SHP77 treated with DMSO at 0.1 percent for 48 hours (cell line): ENCODE measurements at regions not wholly inside any gene's neighbourhood (a gene's known extent, or its start where the extent isn't known, plus 50 kb on each side); places are given as distances from the start of the nearest gene placed in this dataset.
"Not testable (repeated sequence)": the region's sequence is repeated elsewhere in the genome, so short reads cannot be mapped to it uniquely, and the experiment has no call there.

ENCODE experiments used
- DNase-seq: peaks from one replicate; lab custom pipeline; 2025; lab: John Stamatoyannopoulos, UW

DNA sequence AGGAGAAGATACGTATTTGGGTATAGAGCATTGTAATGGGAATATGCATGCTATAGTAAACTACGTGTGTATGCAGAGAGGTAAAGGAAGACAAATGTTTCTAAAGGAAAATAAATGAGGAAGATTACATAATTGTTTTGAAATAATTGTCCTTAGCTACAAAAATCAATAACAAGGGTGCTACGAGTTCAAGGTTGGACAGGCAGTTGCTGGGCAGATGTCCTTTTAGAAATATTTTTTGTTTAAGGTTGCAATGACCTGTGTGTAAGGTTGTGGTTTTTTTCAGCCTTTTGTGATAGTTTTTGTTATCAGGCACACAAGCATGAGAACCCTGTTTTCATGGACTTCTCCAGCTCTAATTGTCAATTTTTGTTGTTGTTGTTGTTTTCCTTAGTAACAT, 1304.1 kb upstream of the CHAC2 start:
- no peak for DNase-seq

DNA sequence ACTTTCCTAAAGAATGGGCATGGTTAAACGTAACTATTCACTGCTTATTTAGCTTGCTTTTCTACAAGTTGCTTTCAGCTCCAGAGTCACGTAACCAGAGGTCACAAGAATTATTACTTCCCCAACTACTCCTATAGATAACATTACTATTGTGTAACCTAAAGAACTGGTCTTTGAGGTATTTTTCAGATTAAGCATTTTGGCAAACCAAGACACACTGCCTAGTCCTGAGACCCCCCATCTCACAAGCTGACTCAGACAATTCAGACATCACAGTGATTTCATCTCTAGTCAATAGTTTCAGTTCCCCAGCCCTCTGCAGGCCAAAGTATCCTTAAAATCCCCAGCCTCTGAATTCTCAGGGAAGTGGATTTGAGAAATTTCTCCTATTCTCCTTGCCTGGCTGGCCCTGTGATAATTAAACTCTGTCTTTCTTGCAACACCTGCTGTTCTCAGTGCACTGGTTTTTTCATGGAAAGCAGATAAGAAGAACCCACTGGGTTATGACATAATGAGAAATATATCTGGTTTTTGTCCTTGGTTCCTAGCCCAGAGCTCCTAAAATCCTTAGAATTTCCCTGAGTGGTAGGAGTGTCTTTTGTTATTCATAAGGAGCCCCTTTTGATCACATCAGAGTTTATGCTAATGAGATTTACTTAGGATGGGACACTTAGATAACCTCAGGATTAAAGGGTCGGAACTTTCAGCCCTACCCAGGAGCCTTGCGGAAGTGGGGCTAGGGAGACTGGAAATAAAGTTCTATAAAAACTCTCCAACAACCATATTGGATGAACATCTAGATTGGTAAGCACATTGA, 1310.8 kb upstream of the CHAC2 start:
- no peak for DNase-seq

DNA sequence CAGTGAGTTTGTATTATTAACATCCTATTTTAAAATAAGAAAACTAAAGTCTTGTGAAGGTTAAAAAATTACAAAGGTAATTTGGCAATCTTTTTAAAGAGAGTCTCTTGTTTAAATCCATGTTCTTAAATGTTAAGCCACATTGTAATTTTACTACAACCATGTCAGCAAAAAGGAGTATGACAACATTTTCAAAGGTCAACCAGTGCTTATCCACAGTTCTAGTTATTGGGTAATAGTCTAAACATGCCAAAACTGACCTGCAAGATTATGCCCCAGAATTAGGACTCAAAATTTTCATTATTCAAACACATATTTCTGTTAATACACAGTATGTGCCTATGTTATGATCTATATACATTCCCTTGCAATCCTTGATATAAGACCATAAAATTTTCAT, 1312.6 kb upstream of the CHAC2 start:
- DNase-seq = no peak

DNA sequence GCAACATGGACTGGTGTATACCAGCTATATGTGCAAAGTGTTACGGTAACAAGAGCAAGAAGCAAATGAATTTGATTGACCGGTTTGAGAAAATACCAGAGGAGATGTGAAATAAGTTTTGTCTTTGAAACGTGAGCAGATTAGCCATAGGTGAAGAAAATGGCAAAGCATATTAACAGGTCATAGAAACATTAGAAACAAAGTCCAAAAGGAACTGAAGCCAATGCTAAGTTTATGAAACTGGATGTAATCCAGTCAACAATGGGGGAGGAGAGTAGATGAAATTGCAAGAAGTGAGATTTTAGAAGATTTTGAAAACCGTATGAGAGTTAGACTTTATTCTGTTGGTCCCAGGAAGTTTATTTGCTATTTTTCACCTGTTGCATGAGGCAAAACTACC, 1315.4 kb upstream of the CHAC2 start:
- no peak for DNase-seq

DNA sequence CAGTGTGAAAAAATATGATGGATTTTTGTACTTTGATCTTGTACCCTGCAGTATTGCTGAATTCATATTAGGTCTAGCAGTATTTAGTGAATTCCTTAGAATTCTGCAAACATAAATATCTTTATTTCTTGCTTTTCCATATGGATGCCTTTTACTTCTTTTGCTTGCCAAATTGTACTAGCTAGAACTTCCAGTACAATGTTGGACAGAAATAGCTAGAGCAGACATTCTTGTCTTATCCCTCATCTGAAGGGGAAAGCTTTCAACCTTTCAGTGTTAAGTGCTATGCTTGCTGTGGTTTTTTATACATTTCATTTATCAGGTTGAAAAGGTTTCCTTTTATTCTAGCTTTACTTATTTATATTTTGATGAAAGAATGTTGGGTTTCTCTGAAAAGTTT, 1321.9 kb upstream of the CHAC2 start:
- DNase-seq = no peak

DNA sequence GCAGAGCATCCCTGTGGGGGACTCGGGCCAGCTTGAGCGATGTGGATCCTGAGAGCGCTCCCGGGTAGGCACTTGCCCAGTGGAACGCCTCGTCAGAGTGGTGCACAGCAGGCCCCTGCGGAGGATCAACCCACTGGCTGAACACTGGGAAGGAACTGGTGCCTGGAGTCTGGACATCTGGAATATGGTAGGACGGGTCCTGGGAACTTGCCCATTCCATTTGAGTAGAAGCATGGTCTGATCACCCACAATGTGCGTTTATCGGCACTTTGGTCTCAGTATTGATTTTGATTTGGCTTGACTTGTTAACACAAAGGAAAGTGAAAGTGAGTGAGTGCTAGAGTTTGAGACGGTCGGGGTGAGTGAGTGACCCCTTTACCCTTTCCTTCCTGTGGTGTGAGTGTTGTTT, 1336.2 kb upstream of the CHAC2 start:
- no peak for DNase-seq

DNA sequence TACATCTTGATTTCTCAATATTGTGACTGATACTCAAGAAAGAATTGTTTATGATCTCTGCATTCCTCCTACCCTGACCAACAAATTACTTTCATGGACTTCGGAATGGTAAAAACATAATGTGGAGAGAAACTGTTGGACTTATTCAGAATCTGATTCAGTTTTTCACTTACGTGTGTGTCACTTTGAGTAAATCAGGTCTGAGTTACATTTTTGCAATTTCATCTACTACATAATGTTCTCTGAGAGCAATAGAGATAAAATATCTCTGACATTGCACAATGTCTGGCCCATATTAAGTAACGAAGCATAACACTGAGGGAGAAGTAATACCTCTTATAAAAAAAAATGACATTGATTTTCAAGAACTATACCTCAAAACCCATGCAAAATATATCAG, 1337.9 kb upstream of the CHAC2 start:
- DNase-seq = no peak

DNA sequence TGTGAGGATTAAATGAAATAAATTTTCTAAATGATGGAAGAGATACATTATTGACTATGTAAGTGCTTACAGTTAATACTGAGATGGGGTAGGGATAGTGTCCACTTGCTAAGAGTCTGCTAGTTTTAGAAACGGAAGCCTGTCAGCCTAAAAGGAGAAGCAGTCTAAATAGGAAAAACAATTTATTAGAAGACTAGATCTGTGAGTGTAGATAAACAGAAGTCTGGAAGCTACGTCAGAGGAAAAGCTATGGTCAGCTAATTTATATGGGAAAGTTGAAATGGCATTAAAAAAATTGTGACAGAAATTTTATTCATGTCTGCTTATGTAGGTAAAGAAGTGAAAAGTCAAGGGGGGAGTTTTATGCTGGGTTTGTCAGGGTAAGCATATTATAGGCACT, 1338.4 kb upstream of the CHAC2 start:
- no peak for DNase-seq

DNA sequence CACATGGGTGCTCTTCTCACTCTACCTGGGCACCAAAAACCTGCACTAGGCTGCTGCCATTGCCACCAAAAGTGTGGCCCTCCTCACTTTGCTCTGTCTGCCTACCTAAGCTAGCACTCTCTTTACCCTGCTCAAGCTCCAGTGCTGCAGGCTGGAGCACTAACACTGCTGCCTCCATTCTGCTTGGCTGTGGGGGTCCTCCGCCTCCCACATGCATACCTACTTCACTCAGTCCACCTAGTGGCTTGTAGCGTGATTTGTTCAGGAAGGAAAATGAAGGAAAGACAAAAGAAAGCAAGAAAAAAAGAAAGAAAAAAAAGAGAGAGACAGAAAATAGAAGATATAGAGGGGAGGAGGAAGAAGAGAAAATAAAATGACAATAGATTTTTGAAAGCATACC, 1339.4 kb upstream of the CHAC2 start:
- no peak for DNase-seq

DNA sequence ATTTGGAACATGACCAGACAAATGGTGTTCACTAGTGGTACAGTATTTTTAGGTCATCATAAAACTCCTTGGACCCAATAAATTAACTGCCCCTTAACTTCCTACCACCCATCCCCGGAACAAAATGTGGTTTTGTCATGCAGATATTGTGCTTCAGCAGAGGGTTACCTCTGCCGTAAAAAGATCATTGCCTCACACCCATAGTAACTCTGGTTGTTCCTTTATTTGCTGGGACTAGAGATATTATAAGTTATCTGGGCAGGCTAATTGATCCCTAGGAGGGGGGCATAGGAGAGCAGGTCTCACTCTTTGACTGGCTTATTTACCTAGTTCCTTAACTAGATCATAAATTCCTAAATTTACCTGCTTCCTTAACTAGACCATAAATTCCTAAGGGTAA, 1343.9 kb upstream of the CHAC2 start:
- no peak for DNase-seq

DNA sequence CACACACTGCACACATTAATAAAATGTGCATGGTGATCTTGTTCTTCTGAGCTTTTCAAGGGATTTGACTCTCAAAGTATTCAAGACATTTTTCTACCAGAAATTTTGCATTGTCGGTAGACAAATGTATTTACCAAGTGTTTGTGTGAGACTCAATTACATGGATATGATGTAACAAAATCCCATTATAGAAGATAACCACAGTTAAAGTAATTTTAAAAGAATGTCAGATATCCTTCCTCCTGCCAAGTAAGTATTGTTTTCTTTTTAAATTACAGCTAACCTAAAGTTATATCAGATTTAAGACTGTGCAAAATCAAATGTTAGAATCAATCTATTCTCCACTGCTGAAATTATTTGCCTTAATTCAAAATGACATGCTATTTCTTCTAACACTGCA, 1344.5 kb upstream of the CHAC2 start:
- no peak for DNase-seq

DNA sequence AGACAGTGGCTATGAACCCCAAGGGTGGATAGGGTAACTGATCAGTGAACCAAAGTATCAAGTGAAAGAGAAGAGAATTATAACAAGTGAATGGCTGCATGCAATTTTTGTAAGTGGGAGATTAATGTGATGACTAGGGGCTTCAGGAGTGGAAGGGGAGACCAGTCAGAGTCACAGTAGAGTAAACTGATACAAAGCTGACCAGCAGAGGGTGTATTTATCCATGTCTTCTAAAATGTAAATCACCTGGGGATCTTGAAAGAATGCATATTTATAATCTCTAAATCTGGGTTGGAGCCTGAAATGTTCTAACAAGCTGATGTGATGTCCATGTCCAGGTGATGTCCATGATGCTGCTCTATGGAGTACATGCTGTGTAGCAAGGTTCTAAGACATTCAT, 1351.3 kb upstream of the CHAC2 start:
- DNase-seq = peak; percentile 6

DNA sequence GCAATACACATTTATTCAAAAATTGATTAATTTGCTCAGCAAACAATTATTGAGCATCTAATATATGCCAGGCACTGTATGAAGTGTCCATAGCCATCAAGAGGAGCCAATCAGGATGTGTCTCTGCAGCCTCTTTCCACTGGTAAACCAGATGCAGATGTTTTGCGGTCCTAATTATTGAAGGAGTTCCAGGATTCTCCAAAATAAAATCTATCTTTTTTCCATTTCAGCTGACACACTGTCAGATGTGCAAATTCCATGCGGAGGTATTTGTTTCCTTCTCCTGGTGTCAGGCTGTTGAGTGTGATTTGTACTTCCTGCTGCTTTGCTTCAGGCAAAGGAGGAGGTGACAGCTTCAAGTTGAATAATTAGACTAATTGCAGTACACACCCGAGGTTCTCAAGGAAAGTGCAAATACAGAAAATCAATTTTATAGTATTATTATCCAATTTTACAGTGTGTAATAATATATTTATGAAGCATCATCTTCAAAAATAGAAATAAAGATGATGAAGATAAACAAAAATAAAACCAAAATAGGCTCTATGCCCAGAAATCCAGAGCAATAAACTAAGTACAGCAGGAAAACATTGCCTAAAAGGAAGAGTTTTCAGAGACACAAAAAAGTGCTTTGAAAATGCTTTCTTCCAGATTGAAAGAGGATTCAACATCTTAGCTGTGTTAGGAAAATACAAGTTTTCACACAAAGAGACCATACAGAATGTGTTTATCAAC, 1352.9 kb upstream of the CHAC2 start:
- DNase-seq = no peak

DNA sequence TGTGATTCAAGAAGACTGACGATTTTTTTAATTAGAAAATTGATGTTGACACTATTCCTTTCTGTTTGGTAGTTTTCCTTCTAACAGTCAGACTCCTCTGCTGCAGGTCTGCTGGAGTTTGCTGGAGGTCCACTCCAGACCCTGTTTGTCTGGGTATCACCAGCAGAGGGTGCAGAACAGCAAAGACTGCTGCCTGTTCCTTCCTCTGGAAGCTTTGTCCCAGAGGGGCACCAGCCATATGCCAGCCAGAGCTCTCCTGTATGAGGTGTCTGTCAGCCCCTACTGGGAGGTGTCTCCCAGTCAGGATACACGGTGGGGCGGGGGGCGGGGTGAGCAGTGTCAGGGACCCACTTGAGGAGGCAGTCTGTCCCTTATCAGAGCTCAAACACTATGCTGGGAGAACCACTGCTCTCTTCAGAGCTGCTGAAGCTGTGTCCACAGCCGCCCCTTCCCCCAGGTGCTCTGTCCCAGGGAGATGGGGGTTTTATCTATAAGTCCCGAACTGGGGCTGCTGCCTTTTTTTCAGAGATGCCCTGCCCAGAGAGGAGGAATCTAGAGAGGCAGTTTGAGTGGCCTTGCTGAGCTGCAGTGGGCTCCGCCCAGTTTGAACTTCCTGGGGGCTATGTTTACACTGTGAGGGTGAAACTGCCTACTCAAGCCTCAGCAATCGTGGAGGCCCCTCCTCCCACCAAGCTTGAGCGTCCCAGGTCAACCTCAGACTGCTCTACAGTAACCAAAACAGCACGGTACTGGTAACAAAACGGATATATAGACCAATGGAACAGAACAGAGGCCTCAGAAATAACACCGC, 1358.1 kb upstream of the CHAC2 start:
- DNase-seq = not testable (repeated sequence)

DNA sequence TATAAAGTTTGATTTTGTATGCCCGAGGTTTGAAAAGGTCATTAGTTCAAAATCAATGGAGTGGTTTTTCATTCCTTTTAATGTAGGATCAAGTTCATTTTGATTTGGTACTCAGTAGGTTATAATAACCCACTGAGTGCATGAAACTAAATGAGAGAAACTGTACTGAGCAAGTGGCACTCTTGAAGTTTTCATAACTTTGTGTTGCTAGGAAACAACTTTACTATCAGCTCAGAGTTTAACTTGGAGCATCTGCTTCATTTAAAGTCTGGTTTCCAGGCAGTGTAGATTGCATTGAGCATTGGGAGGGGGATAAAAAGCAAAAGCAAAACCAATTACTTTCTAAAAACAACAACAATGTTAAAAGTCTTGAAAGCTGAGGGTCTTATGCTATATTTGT, 1361.6 kb upstream of the CHAC2 start:
- no peak for DNase-seq

DNA sequence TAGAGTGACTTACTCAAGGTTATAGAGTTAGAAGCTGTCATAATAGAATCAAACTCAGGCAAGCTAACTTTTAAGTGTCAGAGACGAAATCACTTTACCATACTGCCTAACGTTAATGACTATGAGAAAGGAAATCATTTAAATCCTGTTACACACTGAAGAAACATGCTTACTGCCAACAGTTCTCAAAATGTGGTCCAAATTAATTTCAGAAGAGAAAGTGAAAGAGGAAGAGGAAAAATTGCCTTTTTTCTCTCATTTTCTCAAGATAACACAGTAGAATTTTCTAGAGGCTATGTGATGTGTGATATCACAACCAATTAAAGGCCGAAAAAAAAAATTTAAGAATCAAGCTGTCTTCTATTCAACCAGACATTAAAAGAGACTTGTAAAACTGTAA, 1362.7 kb upstream of the CHAC2 start:
- DNase-seq = no peak

DNA sequence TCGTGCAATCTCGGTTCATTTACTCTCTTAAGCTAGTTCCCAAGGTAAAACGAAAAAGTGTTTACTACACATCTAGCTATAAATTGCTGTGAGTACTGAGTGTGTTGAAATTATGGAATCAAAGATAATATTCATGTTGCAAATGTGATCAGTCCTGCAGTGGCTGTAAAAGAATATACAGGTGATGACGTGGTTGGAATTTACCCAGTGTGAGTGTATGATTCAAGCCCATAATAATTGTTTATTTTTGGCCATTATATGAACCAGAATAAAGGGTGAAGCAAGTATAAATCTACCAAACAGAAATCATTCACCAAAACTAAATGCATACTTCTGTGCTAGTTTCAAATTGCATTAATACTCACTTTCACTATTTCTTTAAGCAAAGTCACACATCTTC, 1363.6 kb upstream of the CHAC2 start:
- no peak for DNase-seq

DNA sequence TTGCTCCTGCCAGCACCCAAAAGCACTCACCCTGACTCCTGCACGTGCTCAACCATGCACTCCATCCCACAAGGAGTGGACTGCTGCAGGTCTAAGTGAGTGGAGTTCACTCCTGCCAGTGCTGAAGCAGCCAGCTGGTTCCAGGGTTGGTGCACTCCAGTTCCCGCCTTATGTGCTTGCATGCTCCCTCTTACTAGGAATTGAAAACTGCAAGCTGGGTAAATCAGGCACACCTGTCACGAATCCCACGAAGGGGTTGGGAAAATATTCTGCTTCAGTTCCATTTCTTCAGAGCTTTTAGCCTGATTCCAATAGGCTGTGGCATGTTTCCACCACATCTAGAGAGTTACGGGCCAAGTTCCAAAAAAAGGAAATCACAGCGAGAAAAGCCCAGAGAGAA, 1365.5 kb upstream of the CHAC2 start:
- no peak for DNase-seq

DNA sequence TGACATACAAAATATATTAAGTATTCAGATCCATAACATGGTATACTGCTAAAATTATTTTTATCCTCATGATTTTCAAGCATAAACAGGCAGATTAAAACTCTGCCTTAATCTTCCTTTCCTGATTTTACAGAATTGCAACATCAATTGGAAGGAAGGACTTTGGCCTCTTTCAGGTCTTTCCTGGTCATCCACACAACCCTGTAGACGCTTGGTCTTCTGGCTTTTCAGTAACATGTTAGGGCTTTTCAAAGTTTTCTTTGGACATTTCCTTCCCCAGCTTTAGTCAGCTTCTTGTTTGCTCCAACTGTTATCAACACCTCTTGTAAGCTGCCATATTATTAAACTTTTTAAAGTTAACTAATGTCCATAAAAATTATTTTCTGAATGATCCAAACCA, 1364.9 kb upstream of the NRXN1 start:
- no peak for DNase-seq

DNA sequence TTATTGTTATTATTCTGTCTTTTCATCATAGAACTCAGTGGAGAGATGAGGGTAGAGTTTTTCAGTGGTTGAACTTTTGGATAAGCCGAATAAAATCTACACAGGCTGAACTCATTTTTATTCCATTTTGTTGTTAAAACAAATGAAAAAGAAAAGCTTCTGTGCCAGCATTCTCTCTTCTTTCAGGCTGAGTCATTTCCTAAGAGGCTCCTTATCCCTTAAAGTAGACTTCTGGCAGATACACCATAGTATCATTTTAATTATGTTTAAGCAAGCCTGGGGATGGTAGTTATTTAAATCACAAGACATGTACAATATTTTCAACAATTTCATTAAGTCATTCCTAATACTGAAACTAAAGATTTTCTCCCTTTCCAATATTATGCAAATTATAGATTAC, 1364.0 kb upstream of the NRXN1 start:
- DNase-seq = no peak

DNA sequence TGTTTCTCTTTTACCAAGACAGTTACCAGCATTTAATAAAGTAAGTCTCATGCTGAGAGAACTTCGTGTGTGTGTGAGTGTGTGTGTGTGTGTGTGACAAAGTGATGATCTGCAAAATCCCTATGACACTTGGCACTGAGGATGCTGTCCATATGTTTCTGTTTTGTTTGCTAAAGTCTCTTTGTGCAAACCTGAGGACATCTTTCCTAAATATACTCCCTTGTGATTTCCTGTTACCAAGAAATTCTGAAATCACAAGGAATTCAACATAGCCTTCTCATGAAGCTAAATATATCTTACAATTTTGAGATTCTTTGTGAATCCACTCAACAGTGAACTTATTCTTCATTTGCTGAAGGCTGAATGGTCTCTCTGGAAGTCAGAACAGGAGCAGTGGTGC, 1359.7 kb upstream of the NRXN1 start:
- no peak for DNase-seq

DNA sequence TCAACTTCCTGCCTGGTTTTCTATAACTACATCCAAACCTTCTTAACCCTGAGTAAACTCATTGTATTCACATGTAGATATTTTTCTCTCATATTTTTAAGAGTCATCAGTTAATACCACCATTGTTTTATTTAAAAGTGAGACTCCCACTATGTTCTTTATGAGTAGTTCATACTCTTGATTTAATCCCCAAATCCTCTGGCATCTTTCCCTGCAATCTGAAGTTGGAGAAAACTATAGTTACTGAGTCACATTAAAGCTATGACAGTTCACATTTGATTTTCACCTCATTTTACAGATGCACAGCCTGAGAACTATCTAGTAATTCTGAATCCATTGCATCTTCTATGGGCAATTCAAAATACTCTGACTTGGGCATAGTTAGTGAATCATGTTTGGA, 1358.7 kb upstream of the NRXN1 start:
- DNase-seq = no peak
